GM18907 (cell line): ENCODE measurements at regions not wholly inside any gene's neighbourhood (a gene's known extent, or its start where the extent isn't known, plus 50 kb on each side); places are given as distances from the start of the nearest gene placed in this dataset.

ENCODE experiments used
- ATAC-seq: cut with Tn5 transposase; IDR thresholded peaks from one replicate; pipeline ENCODE4 v1.9.1; 2021; ENCODE audit warnings: mild to moderate bottlenecking, moderate library complexity; ENCODE audit not compliant: unreplicated experiment

- ATAC-seq = no peak
Observed at GRCh38 chr1:185515696-185516095, 198.7 kb upstream of the IVNS1ABP start.

DNA sequence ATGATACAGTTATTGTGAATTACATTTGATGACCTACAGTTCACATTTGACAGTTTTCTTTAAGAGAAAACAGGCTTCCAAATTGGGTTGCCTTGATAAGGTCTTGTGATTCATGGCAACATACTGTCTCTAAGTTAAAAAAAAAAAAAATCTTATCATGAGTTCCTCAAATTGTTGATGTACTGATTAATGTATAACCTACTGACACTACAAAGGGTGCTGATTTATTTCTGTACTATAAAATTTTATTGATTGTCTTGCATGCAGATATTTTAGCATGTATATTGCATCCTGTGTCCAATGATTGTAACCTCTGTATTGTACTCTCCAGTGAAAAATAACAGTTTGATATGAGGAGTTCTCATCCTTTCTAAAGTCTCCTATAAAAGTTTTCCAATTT lies 197.3 kb upstream of the IVNS1ABP start:
- ATAC-seq = no peak

DNA sequence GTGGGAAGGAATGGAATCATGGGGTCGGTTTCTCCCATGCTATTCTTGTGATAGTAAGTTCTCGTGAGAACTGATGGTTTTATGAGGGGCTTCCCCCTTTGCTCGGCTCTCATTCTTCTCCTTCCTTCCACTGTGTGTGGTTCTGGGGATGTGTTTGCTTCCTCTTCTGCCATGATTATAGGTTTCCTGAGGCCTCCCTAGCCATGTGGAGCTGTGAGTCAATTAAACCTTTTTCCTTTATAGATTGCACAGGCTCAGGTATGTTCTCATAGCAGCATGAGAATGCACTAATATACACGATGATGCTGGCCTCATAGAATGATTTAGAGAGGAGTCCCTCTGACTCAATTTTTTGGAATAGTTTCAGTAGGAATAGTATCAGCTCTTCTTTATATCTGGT lies 195.4 kb upstream of the IVNS1ABP start:
- ATAC-seq = no peak

- ATAC-seq = no peak
Observed at GRCh38 chr1:185501099-185501498, 184.1 kb upstream of the IVNS1ABP start.

- no peak for ATAC-seq
Observed at GRCh38 chr1:185500001-185500626, 183.1 kb upstream of the IVNS1ABP start.

GRCh38 chr1:185498207-185498606 lies 181.2 kb upstream of the IVNS1ABP start:
- no peak for ATAC-seq

- no peak for ATAC-seq
Observed at GRCh38 chr1:185497177-185497576, 180.1 kb upstream of the IVNS1ABP start.

DNA sequence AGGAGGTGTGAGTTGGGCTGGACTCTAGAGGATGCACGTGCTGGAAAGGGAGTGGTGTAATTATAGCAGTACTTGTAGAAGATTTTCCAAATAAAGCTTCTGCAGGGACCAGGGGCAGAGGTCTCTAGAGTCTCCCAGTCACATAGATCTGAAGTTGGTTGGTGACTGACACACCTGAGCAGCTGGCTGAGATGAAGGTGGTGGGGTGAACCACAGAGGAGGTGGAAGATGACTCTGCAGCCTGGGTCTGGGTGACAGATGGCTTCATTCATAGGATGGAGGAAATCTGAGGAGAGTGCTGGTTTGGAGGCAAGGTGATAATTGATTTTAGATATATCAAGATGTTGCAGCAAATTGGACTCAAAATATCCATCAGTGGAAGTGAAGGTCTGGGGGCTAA lies 178.9 kb upstream of the IVNS1ABP start:
- no peak for ATAC-seq

DNA sequence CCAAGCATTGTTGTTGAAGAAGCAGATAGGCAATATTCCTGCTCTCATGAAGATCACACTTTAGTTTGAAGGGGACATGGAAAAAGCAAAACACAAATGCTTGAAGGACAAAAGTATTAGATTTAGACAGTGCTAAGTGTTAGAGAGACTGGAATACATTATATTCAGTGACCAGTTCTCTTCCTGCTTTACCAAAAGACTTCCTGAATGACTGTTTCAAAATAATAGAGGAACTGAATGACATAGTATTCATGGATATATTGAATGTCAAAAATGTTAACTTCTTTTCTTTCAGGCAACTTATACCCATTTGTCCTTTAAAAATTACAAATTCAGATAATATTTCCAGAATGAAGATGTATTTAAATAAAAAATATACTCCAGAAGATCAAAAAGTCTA lies 178.0 kb upstream of the IVNS1ABP start:
- no peak for ATAC-seq

GRCh38 chr1:185492089-185492825 lies 175.2 kb upstream of the IVNS1ABP start:
- no peak for ATAC-seq

DNA sequence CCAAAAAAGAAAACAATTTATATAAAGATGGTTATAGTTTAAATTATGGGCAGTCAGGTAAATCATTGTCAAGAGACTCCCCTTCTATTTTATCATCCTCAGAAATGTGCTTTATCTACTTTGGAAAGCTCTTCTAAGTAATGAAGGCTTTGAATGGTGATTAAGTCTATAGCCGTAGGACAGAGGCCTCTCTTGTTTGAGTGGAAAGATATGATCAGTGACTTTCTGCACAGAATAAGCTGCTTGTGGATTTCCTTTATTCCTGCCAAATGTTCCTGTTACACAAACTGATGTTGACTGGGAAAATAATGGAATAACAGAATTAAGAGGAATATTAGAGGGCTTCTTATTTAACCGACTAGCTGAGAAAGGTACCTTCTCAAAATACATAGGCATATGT lies 174.6 kb upstream of the IVNS1ABP start:
- ATAC-seq = no peak

- ATAC-seq = no peak
Observed at GRCh38 chr1:185490924-185491323, 173.9 kb upstream of the IVNS1ABP start.

GRCh38 chr1:185489406-185489805 lies 172.4 kb upstream of the IVNS1ABP start:
- ATAC-seq = no peak

DNA sequence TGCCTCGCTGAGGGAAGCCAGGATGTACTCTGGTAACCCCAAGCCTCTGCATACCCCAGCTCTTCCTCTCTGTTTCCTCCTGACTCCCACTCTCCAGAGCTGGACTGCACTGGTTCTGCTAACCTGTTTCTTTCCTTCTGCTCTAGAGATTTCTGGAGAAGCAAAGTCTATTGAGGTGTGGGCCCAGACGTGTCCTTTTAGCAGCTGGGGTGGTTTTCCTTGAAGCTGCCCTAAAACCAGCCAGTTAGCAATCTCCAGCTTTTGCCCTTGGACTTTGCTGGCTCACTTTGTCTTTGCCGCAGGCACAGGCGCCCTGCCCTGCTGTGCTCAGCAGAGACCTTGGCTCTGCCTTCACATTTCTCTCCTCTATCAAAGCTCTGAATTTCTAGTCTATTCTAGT lies 171.8 kb upstream of the IVNS1ABP start:
- ATAC-seq = no peak

DNA sequence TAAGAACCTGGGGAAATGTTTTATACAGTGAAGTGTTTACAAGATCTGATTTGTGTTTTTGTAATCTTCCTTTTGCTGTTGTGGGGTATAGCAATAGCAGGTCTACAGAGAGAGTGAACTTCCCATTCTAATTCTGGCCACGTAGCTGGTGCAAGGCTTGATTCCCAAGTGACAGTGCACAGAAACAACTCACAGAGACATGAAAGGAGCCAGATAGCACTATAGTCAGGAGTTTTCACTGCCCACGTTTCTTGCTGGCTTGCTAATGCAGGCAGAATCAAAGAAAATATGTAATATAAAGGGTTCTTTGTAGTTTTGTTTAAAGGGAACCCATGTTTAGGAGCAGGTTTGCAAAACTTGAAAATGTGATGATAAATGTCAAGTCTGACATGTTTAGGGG lies 170.9 kb upstream of the IVNS1ABP start:
- no peak for ATAC-seq

- ATAC-seq = no peak
Observed at GRCh38 chr1:185487026-185487425, 170.0 kb upstream of the IVNS1ABP start.

GRCh38 chr1:185486346-185486745 lies 169.3 kb upstream of the IVNS1ABP start:
- ATAC-seq = no peak

DNA sequence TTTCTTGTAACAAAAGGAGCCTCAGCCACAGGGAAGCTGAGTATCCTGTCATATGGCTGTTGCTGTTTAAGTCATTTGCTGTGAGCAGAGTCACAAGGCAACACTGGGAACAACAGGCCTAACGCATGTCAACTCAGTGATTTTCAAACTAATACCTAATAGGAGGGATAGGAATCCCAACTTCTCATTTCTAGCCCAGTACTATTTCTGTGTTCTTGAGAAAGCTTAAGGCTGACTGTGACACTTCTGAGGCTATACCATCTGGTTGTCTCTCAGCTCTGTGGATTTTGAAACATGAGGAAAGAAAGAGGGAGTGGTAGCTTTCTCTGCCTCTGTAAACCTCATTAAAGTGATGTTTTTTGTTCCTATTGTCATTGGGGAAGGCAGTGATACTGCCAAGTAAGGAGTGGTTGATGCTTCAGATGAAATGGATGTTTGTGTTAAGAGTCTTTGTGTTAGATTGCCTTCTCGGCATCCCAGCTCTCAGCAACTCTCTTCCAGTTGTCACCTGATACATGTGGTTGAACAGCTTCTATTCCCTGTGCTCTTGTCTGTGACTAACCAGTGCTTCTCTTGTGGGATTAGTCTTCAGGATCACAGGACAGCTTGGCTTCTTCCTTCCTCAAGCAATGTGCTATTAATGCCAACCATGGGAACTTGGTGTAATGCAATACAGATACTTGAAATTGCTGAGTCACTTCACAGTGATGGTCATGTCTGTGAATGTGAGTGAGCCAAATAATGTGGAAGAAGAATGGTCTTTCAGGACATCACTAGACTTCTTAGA lies 166.8 kb upstream of the IVNS1ABP start:
- no peak for ATAC-seq

DNA sequence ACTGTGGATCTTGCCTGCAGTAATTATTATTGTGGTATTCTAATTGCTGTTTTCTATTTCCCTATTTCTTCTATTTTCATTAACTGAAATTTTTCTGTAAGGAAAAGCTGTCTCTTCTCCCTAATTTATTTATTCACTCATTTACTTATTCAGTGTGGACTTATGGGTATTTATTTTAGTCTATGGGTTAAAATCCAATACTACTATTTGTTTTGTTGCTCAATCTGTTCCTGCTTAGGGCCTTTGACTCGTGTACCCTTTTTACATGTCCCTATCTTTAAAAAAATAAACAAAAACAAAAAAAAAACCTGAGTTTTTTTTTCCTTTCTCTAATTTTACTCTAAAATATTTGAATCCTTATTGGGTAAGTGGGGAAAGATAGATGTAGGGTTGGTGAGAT lies 166.2 kb upstream of the IVNS1ABP start:
- ATAC-seq = no peak

- no peak for ATAC-seq
Observed at GRCh38 chr1:185480545-185480944, 163.5 kb upstream of the IVNS1ABP start.

GRCh38 chr1:185479796-185480195 lies 162.8 kb upstream of the IVNS1ABP start:
- no peak for ATAC-seq

DNA sequence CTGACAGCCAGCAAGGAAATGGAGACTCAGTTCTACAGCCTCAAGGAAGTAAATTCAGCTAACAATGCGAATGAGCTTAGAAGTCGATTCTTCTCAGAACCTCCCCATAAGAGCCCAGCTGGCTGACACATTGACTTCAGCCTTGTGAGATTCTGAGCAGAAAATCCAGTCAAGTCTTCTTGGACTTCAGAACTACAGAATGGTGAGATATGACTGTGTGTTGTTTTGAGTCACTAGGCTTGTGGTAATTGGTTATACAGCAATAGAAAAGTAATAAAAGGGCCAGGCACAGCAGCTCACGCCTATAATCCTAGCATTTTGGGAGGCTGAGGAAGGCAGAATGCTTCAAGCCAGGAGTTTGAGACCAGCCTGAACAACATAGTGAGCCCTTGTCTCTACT lies 161.8 kb upstream of the IVNS1ABP start:
- no peak for ATAC-seq
